Activated CD8-positive, alpha-beta T cell treated with anti-CD3 and anti-CD28 coated beads, Interleukin-2, amount 10 ng/mL, durations not matched to agents 7 days and 5 days (primary cell): ENCODE measurements at regions not wholly inside any gene's neighbourhood (a gene's known extent, or its start where the extent isn't known, plus 50 kb on each side); places are given as distances from the start of the nearest gene placed in this dataset.

ENCODE experiments used
- ATAC-seq: fragments of 150-1000 bp; cut with Tn5 transposase; one replicate; pipeline ENCODE4 v1.10.0; 2021; ENCODE audit warnings: moderate library complexity
- CTCF ChIA-PET: fragments of 350-600 bp; sonication (Branson Sonifier 250); formaldehyde crosslinking; loops from one replicate; lab custom pipeline; 2021; ENCODE audit warnings: antibody characterized with exemption; lab: Charles Lee
- POLR2A ChIA-PET: fragments of 350-600 bp; sonication (Branson Sonifier 250); formaldehyde crosslinking; loops from one replicate; lab custom pipeline; 2021; ENCODE audit warnings: antibody characterized with exemption; lab: Charles Lee
- DNase-seq: peaks from one replicate; pipeline ENCODE4 v3.0.0-alpha.2; 2020
- H3K27ac Mint-ChIP-seq: one replicate; pipeline ENCODE4 v1.8.0; 2021; ENCODE audit warnings: mild to moderate bottlenecking, mixed read lengths
- H3K27me3 Mint-ChIP-seq: one replicate; pipeline ENCODE4 v1.8.0; 2021; ENCODE audit warnings: low read depth, mixed read lengths
- H3K36me3 Mint-ChIP-seq: one replicate; pipeline ENCODE4 v1.8.0; 2021; ENCODE audit warnings: low read depth, mixed read lengths
- H3K4me1 Mint-ChIP-seq: one replicate; pipeline ENCODE4 v1.8.0; 2021; ENCODE audit warnings: low read depth, mixed read lengths
- H3K4me3 Mint-ChIP-seq: one replicate; pipeline ENCODE4 v1.8.0; 2021; ENCODE audit warnings: mild to moderate bottlenecking, mixed read lengths
- H3K9me3 Mint-ChIP-seq: one replicate; pipeline ENCODE4 v1.8.0; 2022; ENCODE audit warnings: mixed read lengths; ENCODE audit not compliant: insufficient read depth

- H3K36me3 Mint-ChIP-seq: no peaks in the 10 kb centered on the region
- ChIA-PET CTCF (no interaction called here), POLR2A (no interaction called here)
- ATAC-seq (no peak), DNase-seq (no peak)
- no peak overlapping the region for H3K27ac Mint-ChIP-seq
- no peaks in the 10 kb centered on the region for H3K4me1 Mint-ChIP-seq
- no peaks in the 10 kb centered on the region for H3K9me3 Mint-ChIP-seq
- H3K4me3 Mint-ChIP-seq: no peak overlapping the region
- H3K27me3 Mint-ChIP-seq: no peaks in the 10 kb centered on the region
Measured at GRCh38 chr1:81662913-81663526, 137.7 kb upstream of the ADGRL2 start.

GRCh38 chr1:81660286-81660685 lies 140.4 kb upstream of the ADGRL2 start:
- no peak overlapping the region for H3K4me3 Mint-ChIP-seq
- POLR2A ChIA-PET: no interaction called here
- no peaks in the 10 kb centered on the region for H3K4me1 Mint-ChIP-seq
- CTCF ChIA-PET: no interaction called here
- no peaks in the 10 kb centered on the region for H3K27me3 Mint-ChIP-seq
- H3K27ac Mint-ChIP-seq: no peak overlapping the region
- ATAC-seq: no peak
- H3K9me3 Mint-ChIP-seq: no peaks in the 10 kb centered on the region
- H3K36me3 Mint-ChIP-seq: no peaks in the 10 kb centered on the region
- DNase-seq: no peak

GRCh38 chr1:81654657-81655056 lies 146.1 kb upstream of the ADGRL2 start:
- ChIA-PET POLR2A (no interaction called here), CTCF (no interaction called here)
- no peaks in the 10 kb centered on the region for H3K4me1 Mint-ChIP-seq
- no peaks in the 10 kb centered on the region for H3K36me3 Mint-ChIP-seq
- no peak overlapping the region for H3K27ac Mint-ChIP-seq
- H3K9me3 Mint-ChIP-seq: no peaks in the 10 kb centered on the region
- H3K4me3 Mint-ChIP-seq: no peak overlapping the region
- no peak for DNase-seq
- no peak for ATAC-seq
- no peaks in the 10 kb centered on the region for H3K27me3 Mint-ChIP-seq

- Mint-ChIP-seq H3K4me3 (no peak overlapping the region), H3K27ac (no peak overlapping the region), H3K36me3 (no peaks in the 10 kb centered on the region), H3K9me3 (no peaks in the 10 kb centered on the region), H3K27me3 (no peaks in the 10 kb centered on the region), H3K4me1 (no peaks in the 10 kb centered on the region)
- no peak for ATAC-seq
- ChIA-PET CTCF (no interaction called here), POLR2A (no interaction called here)
- DNase-seq: no peak
Measured at GRCh38 chr1:81654147-81654546, 146.6 kb upstream of the ADGRL2 start.

- ATAC-seq: no peak
- Mint-ChIP-seq H3K4me3 (no peak overlapping the region), H3K27ac (no peak overlapping the region), H3K9me3 (no peaks in the 10 kb centered on the region), H3K36me3 (no peaks in the 10 kb centered on the region), H3K4me1 (no peaks in the 10 kb centered on the region), H3K27me3 (no peaks in the 10 kb centered on the region)
- DNase-seq: no peak
- ChIA-PET CTCF (no interaction called here), POLR2A (interaction anchor here (0.7 kb wide), 1 partner anchor 425 kb away, joined by 3 read pairs; no protein-coding TSS in a partner anchor)
Measured at GRCh38 chr1:81650776-81651175, 150.0 kb upstream of the ADGRL2 start.

- ChIA-PET POLR2A (no interaction called here), CTCF (no interaction called here)
- DNase-seq (no peak), ATAC-seq (no peak)
- H3K36me3 Mint-ChIP-seq: no peaks in the 10 kb centered on the region
- H3K27me3 Mint-ChIP-seq: no peaks in the 10 kb centered on the region
- H3K4me1 Mint-ChIP-seq: no peaks in the 10 kb centered on the region
- no peak overlapping the region for H3K27ac Mint-ChIP-seq
- H3K4me3 Mint-ChIP-seq: no peak overlapping the region
- H3K9me3 Mint-ChIP-seq: peaks cover 6% of the 10 kb centered on the region
Measured at GRCh38 chr1:81635816-81636215, 164.9 kb upstream of the ADGRL2 start.

- no peaks in the 10 kb centered on the region for H3K36me3 Mint-ChIP-seq
Measured at GRCh38 chr1:81634294-81634693, 166.4 kb upstream of the ADGRL2 start.

GRCh38 chr1:81619156-81619555 lies 181.6 kb upstream of the ADGRL2 start:
- ChIA-PET POLR2A (no interaction called here), CTCF (no interaction called here)
- ATAC-seq (no peak), DNase-seq (no peak)
- Mint-ChIP-seq H3K4me3 (no peak overlapping the region), H3K27me3 (no peaks in the 10 kb centered on the region), H3K36me3 (no peaks in the 10 kb centered on the region), H3K4me1 (no peaks in the 10 kb centered on the region), H3K9me3 (peaks cover 3% of the 10 kb centered on the region), H3K27ac (no peak overlapping the region)

More at GRCh38 chr1:81634294-81634693, 166.4 kb upstream of the ADGRL2 start:
- Mint-ChIP-seq H3K27me3 (no peaks in the 10 kb centered on the region), H3K9me3 (no peaks in the 10 kb centered on the region), H3K4me3 (no peak overlapping the region), H3K4me1 (no peaks in the 10 kb centered on the region), H3K27ac (no peak overlapping the region)
- DNase-seq (no peak), ATAC-seq (no peak)
- ChIA-PET CTCF (no interaction called here), POLR2A (no interaction called here)

GRCh38 chr1:81618376-81618775 lies 182.4 kb upstream of the ADGRL2 start:
- Mint-ChIP-seq H3K9me3 (peaks cover 3% of the 10 kb centered on the region), H3K4me3 (no peak overlapping the region), H3K27ac (no peak overlapping the region), H3K4me1 (no peaks in the 10 kb centered on the region), H3K36me3 (no peaks in the 10 kb centered on the region), H3K27me3 (no peaks in the 10 kb centered on the region)
- CTCF ChIA-PET: no interaction called here
- POLR2A ChIA-PET: no interaction called here
- DNase-seq (no peak), ATAC-seq (no peak)

GRCh38 chr1:81617308-81617967 lies 183.3 kb upstream of the ADGRL2 start:
- peaks cover 3% of the 10 kb centered on the region for H3K9me3 Mint-ChIP-seq
- H3K27me3 Mint-ChIP-seq: no peaks in the 10 kb centered on the region
- ChIA-PET POLR2A (no interaction called here), CTCF (no interaction called here)
- no peak overlapping the region for H3K4me3 Mint-ChIP-seq
- H3K27ac Mint-ChIP-seq: no peak overlapping the region
- DNase-seq: no peak
- H3K36me3 Mint-ChIP-seq: no peaks in the 10 kb centered on the region
- H3K4me1 Mint-ChIP-seq: no peaks in the 10 kb centered on the region
- no peak for ATAC-seq

- no peaks in the 10 kb centered on the region for H3K36me3 Mint-ChIP-seq
- H3K4me1 Mint-ChIP-seq: no peaks in the 10 kb centered on the region
- DNase-seq (no peak), ATAC-seq (no peak)
- H3K4me3 Mint-ChIP-seq: no peak overlapping the region
- peaks cover 3% of the 10 kb centered on the region for H3K9me3 Mint-ChIP-seq
- H3K27ac Mint-ChIP-seq: no peak overlapping the region
- no peaks in the 10 kb centered on the region for H3K27me3 Mint-ChIP-seq
- CTCF ChIA-PET: no interaction called here
- POLR2A ChIA-PET: no interaction called here
Measured at GRCh38 chr1:81613803-81614202, 186.9 kb upstream of the ADGRL2 start.

- Mint-ChIP-seq H3K9me3 (no peaks in the 10 kb centered on the region), H3K27me3 (no peaks in the 10 kb centered on the region), H3K4me3 (no peak overlapping the region), H3K4me1 (no peaks in the 10 kb centered on the region), H3K27ac (no peak overlapping the region), H3K36me3 (no peaks in the 10 kb centered on the region)
- DNase-seq: no peak
- no peak for ATAC-seq
- POLR2A ChIA-PET: no interaction called here
- CTCF ChIA-PET: no interaction called here
Measured at GRCh38 chr1:81607924-81608323, 192.8 kb upstream of the ADGRL2 start.

- POLR2A ChIA-PET: no interaction called here
- Mint-ChIP-seq H3K27ac (no peak overlapping the region), H3K36me3 (no peaks in the 10 kb centered on the region), H3K4me1 (no peaks in the 10 kb centered on the region), H3K9me3 (no peaks in the 10 kb centered on the region), H3K27me3 (no peaks in the 10 kb centered on the region), H3K4me3 (no peak overlapping the region)
- CTCF ChIA-PET: no interaction called here
- DNase-seq (no peak), ATAC-seq (no peak)
Measured at GRCh38 chr1:81607086-81607485, 193.6 kb upstream of the ADGRL2 start.
